Right ventricle myocardium superior (tissue), 1 donor: ENCODE measurements at regions not wholly inside any gene's neighbourhood (a gene's known extent, or its start where the extent isn't known, plus 50 kb on each side); places are given as distances from the start of the nearest gene placed in this dataset.
"Not testable (repeated sequence)": the region's sequence is repeated elsewhere in the genome, so short reads cannot be mapped to it uniquely, and the experiment has no call there.

Experiments used
- ATAC-seq: fragments of 200-7000 bp; cut with Tn5 transposase; one replicate; pipeline ENCODE4 v1.9.1; 2020; ENCODE audit warnings: mild to moderate bottlenecking; ENCODE audit not compliant: poor library complexity
- DNase-seq: peaks from one replicate; pipeline ENCODE4 v3.0.0-alpha.2; 2020
- intact Hi-C: fragments of 100-400 bp; cut with DNase I; formaldehyde crosslinking; loops from one replicate; pipeline ENCODE4 v1.11.2; 2022
- donor health status: DM: no; HTN: yes; CAD: no; lungs with severe emphysema.

DNA sequence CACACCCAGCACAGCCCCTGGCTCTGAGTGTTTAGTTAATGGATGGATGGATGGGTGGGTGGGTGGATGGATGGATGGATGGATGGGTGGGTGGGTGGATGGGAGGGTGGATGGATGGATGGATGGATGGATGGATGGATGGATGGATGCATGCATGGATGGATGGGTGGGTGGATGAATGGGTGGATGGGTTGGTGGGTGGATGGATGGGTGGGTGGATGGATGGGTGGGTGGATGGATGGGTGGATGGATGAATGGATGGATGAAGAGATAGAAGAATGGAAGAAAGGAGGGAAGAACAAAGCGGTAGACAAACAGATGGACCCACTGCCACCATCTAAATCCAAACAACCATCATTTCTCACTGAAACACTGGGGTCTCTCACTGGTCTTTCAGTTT, 80.3 kb upstream of the SIRPA start:
- ATAC-seq, intact Hi-C loops, DNase-seq: not testable (repeated sequence)

DNA sequence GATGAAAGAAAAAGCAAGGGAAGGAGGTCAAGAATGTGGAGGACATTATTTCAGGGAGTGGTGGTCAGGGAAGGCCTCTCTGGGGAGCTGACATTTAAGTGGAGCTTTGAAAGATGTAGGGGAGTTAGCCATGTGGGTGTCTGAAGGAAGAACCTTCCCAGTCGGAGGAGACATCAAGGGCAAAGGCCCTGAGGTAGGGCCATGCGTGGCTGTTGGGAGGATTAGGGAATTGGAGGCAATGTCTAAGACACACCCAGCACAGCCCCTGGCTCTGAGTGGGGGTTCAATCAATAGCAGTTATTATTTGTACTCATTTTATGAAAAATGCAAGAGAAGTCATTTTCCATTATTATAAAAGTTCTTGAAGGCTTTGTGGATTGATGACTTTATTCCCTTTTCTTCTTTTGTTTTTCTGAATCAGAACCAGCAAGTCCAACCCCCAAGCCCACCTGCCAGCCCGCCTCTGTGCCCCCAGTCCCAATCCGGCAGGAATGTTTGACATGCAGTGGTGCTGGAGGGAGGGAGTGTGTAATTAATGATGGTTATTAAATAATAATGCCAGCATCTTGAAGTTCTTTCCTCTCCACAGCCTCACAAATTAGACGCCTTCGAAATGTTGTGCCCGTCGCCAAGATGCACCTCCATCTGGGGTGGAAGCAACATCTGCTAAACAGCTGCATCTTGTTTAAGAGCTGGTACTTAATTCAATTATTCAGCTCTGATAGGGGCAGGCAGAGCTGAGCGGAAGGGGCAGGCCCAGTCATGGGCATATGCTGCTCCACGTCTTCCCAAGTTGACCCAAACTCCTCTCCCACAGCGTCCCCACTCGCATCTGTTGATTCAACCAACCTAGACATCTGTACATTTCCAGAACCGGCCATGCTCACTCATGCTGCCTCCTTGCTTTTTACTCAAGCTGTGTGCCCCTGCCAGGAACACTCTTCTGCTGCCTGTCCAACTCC, 81.3 kb upstream of the SIRPA start:
- DNase-seq (no peak), ATAC-seq (no peak)
- intact Hi-C loops: no loop called here

DNA sequence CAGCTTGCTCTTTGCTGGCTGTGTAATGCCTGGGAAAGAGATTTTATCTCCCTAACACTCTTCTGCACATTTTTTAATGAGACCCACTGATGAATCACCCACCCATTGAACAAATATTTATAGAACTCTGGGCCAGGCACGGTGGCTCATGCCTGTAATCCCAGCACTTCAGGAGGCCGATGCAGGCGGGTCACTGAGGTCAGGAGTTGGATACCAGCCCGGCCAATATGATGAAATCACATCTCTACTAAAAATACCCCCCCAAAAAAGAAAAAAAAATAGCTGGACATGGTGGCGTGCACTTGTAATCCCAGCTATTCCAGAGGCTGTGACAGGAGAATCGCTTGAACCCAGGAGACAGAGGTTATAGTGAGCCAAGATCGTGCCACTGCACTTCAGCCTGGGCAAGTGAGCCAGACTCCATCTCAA, 82.1 kb upstream of the SIRPA start:
- DNase-seq: peak; percentile 81
- intact Hi-C loops: no loop called here
- peak; percentile 59 for ATAC-seq

DNA sequence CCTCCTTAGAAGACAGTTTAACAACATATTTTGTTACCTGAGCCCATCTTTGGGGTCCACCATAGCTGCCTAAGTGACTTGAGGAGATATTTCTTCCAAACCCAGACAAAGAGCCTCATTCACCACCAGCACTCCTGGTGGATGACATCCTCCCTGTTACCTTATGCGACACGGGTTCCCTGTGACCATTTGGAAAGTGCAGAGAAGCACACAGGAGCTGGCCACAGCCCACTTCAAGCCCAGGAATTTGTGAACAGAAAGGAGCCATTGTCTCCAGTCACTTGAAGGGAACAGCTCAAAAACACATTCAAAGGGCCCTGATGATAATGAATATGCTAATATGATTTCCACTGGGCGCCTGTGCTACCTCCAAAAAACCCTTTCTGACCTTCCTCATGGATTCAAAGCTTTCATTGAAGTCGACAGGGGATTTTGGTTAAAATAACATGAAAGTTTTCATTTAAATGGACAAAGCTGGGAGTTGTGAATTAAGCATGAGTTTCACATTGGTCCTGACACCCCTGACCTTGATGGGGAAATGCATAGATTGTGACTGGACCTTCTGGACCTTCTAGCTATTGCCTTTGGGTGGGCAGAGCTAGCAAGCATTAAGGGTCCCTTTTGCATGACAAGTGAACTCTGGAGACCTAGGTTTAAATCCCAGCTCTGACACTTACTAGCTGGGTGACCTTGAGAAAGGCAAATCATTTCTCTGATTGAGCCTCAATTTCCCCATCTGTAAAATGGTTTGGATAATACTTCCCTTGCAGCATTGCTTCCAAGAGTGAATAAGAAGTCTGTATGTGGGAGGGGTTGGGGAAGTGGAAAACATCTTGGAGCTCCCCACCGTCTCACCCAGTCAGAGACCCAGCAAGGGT, 83.3 kb upstream of the SIRPA start:
- intact Hi-C loops: no loop called here
- no peak for ATAC-seq
- DNase-seq: no peak

DNA sequence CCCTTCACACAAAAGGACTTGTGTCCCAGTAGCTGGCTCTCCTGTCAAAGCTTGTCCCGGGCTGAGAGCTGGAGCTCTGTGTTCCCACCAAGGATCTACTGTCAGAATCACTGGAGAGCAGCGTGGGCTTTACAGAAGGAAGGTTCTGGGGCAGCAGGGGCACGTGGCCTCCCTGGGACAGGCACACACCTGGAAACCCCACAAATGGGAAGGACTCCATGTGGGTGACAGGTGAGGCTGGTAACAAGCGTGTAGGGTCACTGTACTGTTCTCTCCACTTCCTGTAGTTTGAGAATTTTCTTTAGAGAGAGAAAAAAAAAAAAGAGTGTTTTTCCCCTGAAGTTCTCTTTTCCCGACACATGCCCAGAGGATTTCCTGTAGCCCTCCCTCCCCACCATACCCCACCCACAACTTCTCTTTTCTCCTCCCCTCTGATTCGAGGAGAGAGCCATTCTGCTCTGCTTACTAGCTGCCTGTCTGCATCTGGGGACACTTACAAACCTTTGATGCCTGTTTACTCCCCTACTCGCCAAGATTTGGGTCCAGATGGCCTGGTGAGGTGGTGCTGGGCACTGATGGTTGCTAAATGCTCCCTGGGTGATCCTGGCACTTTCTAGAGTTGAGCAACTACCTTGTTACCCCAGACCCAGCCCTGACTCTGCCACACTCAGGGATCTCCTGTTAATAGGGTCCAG, 84.1 kb upstream of the SIRPA start:
- ATAC-seq (peak; percentile 40), DNase-seq (no peak)
- intact Hi-C loops: no loop called here

DNA sequence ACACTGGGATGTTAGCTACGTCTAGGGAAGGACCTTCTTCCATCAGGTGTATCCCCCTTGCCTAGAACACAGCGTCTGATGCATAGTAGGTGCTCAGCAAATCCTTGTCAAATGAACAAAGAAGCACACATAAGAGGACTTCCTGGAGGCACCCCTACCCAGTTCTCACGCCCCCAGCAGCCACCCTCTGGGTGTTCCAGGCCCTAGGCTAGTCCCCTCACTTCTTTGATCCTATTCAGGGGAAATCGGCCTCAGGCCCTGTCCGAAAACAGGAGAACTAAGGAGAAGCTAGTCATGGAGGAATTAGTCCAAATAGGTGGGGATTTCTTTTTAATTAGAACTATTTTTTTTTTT, 84.7 kb upstream of the SIRPA start:
- DNase-seq: no peak
- no peak for ATAC-seq
- intact Hi-C loops: no loop called here

DNA sequence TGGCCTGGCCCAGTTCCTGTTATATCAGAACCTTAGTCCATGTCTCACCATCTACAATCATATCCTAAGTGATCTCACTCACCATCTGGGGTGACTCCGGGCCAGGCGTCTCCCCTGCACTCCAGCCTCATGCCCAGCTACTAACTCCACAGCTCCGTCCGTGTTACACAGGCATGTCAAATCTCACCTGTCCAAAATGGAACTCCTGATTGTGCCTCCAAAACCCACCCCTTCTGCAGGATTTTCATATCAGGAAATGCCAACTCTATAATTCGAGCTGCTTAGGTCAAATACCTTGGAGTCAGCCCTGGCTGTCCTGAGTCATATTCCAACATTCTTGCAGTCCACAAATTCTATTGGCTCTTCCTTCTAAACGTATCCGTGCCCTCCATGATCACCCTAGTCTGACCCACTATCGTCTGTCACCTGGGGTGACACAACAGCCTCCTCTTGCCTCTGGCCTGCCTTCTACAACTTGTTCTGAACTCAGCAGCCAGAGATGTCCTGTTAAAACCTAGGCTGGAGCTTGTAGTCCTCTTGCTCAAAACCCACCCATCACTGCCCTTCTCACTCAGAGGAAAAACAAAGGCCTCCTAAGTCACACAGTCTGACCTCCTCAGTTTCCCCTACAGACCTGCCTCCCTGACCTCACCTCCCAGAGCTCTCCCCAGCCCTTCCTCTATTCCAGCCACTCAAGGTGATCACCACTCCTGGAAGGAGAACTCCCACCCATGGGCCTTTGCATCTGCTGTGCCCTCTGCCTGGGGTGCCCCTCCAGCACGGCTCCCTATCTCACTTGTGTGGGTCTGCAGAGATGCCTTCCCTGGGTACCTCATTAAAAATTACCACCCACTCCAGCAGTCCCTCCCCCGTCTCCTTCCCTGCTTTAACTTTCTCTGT, 85.3 kb upstream of the SIRPA start:
- intact Hi-C loops: no loop called here
- no peak for DNase-seq
- no peak for ATAC-seq

DNA sequence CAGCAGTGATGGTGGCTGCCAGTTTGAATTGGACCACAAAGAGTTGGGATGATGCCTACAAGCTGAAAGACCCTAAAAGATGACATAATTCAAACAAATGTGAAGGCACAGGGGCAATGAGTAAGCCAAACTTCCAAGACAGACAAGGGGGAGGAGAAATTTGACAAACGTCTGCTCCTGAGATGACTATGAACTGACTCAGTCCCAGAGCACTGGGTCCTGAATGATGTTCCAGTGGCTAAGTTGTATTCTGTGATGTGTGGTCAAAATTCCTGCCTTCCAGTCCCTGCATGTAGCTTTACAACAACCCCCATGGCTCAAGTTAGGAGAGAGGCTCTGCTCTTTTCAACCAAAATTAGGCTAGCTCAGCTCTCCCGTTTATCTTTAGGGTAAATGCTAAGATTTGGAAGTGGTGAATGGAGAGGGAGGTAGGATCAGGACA, 86.1 kb upstream of the SIRPA start:
- intact Hi-C loops: no loop called here

DNA sequence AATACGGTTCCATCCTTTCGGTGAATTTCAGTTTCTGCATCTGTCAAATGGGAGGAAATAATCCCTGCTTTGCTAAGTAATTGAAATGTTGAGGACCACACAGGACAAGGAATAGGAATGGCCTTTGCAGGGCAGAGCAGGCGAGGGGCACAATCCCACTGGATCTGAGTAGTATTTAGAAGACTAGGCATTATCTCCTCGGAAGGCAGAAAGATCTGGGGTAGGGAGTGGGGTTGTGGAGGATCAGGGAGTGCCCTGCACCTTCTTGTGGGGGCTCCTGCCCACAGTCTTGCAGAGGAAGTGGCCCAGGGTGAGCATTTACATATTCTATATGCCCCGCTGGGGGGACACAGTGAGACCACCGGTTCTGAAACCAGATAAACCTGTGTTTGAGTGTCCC, 87.1 kb upstream of the SIRPA start:
- intact Hi-C loops: no loop called here
- no peak for ATAC-seq
- no peak for DNase-seq

More for the DNA sequence above, 86.1 kb upstream of the SIRPA start:
- no peak for ATAC-seq
- no peak for DNase-seq

DNA sequence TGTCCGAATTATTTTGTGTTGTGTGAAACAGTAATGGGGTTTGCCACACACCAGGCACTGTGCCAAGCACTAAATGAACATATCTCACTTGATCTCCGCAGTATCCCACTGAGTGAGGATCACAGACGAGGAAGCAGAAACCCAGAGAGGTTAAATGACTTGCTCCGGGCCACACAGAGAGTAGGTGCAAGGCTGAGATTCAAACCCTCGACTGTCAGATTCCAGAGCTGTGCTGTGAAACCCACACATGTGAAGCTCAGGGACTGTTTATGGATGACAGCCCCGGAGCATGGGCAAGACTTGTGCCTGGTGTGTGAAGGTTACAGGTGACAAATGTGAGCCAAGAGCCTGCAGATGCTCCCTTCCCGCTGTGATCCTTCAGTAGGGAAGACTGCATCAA, 87.8 kb upstream of the SIRPA start:
- ATAC-seq (no peak), DNase-seq (no peak)
- intact Hi-C loops: no loop called here

DNA sequence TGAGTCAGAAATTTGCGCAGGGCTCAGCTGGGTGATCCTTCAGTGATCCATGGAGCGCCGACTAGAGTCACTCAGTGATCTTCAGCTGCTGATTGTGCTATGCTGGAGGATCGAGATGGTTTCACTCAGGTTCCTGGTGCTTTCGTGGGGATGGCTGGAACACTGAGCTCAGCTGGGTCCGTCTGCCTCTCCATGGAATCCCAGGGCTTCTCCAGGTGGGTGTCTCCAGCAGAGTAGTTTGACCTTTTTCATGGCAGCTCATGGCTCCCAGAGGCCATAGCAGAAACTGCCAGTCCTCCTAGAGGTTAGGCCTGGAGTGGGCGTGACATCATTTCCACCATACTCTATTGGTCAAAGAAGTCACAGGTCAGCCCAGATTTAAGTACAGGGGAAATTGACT, 88.8 kb upstream of the SIRPA start:
- DNase-seq: no peak
- no peak for ATAC-seq
- intact Hi-C loops: no loop called here

DNA sequence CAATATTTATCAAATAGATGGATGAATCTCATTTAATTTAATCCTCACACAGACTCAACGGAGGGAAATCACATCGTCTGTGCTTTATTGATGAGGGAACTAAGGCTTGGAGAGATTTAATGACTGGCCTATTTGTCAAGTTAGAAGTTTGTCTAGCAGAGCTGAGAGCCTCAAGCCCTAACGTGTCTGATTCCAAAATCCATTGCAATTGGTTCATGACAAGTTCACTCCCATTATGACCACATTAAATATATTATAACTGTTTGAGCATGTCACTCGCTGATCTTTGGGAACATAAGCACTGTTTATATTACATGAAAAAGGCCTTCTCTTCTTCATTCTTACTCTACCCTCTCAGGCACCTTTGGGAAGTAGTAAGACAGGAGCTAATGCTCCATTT, 89.4 kb upstream of the SIRPA start:
- intact Hi-C loops: no loop called here
- DNase-seq (no peak), ATAC-seq (no peak)

DNA sequence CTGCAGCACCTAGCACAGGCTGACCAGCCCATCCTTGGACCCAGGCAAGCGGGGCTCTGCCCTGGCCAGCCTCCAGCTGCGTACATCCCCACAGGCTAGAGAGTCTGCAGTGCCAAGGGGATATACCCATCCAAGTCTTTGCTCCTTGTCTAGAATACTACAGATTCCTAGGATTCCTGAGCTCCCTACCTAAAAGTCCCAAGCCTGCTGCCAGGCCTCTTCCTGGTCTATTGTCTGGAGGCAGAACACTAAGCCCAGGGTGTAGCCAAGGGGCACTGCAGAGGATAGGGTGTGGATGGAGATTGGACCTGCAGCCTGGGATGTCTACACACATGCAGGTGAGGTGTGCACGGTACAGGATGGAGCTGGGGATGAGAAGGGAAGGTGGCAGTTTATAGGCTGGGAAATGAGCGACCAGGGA, 90.0 kb upstream of the SIRPA start:
- DNase-seq: no peak
- no peak for ATAC-seq
- intact Hi-C loops: no loop called here

DNA sequence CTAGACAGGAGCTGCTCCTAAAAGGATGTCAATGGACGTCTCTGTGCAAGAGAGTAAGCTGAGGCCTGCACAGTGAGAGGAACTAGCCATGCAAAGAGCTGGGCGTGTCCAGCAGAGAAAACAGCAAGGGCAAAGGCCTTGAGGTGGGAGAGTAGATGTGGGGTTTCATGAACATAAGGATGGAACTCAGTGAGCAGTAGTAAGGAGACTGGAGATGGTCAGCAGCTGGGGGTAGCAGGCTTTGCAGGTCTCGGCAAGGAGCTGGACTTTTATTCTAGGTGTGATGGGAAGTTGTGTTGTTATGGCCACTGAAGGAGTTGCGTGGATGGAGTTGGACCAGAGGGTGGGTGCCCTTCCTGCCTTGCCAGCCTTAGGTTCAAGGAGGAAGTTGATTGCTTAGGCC, 90.7 kb upstream of the SIRPA start:
- DNase-seq: no peak
- intact Hi-C loops: loop anchor here (5.0 kb wide), 1 partner anchor 93 kb away; the partner anchor contains the start of gene SIRPA
- no peak for ATAC-seq

DNA sequence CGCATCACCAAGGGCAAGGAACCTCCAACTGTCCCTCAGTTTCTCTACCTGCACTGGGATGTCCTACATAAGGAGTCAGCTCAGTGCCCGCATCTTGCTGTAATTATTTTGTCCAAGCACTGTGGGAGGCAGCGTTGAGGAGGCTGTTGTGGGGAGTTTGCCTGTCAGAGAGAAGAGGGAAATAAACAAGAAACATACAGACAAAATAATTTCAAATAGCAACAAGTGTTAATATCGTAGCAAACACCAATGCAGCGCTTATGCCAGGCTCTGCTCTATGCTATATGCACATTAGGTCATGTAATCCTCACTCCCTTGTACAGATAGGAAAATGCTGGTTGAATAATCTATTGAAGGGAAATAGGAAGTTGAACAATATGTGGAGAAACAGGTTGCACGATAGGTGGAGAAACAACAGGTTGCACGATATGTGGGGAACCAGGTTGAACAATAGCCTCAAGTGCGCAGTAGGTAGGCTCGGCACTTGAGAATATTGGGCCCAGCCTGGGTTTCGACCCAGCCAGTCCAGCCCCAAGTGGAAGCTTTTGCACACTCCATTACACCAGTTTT, 91.2 kb upstream of the SIRPA start:
- ATAC-seq: no peak
- intact Hi-C loops: loop anchor here (5.0 kb wide), 1 partner anchor 93 kb away; the partner anchor contains the start of gene SIRPA
- DNase-seq: no peak

DNA sequence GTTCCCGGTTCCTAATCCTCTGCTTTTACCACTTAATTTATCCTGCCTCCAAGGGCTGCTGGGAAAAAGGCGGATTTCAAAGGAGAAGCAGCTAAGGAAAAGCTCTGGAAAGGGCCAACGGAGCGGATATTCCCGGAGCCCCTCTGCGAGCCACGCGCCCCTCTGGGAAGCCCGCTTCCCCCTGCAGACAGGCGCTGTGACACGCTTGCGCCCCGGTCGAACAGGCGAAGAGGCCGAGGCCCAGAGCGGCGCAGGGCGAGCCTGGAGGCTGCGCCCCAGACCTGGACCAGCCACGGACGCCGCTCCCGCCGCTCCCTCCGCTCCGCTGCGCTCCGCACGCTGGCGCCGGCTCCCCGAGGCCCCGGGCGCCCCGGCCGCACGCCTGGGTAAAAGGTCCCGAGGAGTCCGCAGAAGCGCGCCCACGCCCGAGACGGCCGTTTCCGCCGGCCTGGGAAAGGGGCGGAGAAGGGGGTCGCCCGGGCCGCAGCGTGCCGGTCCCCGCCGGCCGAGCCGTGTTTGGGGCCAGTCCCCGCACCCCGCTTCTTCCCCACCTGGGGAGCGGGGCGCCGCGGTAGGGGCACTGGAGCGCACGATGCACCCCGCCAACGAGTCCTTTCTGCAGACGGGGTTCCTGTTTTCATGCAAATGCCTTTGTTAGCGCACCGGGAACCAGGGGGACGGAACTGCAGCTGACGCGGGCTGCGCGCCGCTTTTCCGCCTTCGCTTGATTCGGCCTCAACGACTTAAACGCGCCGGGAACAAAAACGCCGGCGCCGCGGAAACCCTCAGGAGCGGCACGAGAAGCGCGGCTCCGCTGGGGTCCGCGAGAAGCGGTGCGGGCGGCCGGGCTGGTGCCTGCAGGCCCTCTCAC, 91.9 kb upstream of the SIRPA start:
- peak; percentile 74 for ATAC-seq
- intact Hi-C loops: loop anchor here (5.0 kb wide), 1 partner anchor 94 kb away; the partner anchor contains the start of gene SIRPA
- peak; percentile 84 for DNase-seq
